GM18868 (cell line): ENCODE measurements at regions not wholly inside any gene's neighbourhood (a gene's known extent, or its start where the extent isn't known, plus 50 kb on each side); places are given as distances from the start of the nearest gene placed in this dataset.
"Not testable (repeated sequence)": the region's sequence is repeated elsewhere in the genome, so short reads cannot be mapped to it uniquely, and the experiment has no call there.

Experiments used
- ATAC-seq: cut with Tn5 transposase; IDR thresholded peaks from one replicate; pipeline ENCODE4 v1.9.1; 2021; ENCODE audit warnings: mild to moderate bottlenecking, moderate library complexity; ENCODE audit not compliant: unreplicated experiment

- ATAC-seq = not testable (repeated sequence)
These were observed 318.6 kb downstream of the ADGRD1 start for GRCh38 chr12:131272283-131272814.

- ATAC-seq = no peak
These were observed 319.7 kb downstream of the ADGRD1 start for GRCh38 chr12:131273291-131273845.

- no peak for ATAC-seq
These were observed 320.4 kb downstream of the ADGRD1 start for GRCh38 chr12:131274061-131274460.

DNA sequence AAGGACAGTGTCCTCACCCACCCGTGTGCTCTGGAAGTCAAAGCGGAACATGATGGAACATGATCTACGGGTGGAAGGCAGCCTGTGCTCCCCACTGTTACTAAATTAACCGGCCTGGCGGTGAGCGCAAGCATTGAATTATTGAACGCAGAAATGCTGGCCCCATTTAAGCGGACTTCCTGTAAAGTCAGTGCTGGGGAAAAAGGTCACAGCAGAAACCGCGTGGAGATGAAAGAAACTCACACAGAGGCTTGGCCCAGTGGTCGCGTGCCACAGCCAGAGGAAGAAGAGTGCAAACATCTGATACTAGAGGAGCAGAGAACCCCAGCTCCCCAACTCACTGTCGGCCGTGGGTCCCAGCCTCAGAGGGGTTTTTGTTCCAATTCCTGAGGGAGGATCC is 321.2 kb downstream of the ADGRD1 start:
- no peak for ATAC-seq

DNA sequence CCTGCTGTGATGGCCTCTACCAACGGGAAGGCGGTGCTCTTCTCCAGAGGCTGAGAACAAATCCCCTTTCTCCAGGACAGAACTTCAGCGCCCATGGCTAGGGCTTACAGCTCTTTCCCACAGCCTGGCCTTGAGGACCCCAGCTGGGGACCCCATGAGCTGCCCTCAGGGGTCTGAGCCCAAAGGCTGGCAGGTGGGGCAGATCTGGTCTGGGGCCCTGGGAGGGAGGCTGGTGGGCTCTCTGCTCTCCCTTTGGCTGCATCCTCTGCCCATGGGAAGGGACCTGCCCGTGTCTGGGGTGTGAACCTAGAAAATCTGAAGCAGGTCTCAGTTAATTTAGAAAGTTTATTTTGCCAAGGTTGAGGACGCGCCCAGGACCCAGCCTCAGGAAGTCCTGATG is 322.1 kb downstream of the ADGRD1 start:
- ATAC-seq = no peak

DNA sequence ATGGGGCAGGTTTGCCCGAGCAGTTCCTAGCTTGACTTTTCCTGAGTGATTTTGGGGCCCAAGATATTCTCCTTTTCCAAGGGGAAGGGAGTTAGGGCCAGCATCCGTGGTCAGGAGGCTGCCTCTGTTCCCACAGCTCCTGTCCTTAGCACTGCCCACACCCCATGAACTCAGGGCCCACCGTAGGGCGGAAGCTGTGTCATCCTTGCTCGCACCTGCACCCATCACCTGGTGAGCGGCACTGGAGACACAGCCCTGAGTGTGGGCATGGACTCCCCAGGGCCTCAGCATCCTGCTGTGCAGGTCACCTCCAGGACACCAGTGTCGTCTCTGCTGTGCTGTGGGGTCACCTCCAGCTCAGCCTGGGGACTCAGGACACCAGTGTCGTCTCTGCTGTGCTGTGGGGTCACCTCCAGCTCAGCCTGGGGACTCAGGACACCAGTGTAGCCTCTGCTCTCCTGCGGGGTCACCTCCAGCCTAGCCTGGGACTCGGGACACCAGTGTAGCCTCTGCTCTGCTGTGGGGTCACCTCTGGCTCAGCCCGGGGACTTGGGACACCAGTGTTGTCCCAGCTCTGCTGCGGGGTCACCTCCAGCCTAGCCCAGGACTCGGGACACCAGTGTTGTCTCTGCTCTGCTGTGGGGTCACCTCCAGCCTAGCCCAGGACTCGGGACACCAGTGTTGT is 322.9 kb downstream of the ADGRD1 start:
- no peak for ATAC-seq

DNA sequence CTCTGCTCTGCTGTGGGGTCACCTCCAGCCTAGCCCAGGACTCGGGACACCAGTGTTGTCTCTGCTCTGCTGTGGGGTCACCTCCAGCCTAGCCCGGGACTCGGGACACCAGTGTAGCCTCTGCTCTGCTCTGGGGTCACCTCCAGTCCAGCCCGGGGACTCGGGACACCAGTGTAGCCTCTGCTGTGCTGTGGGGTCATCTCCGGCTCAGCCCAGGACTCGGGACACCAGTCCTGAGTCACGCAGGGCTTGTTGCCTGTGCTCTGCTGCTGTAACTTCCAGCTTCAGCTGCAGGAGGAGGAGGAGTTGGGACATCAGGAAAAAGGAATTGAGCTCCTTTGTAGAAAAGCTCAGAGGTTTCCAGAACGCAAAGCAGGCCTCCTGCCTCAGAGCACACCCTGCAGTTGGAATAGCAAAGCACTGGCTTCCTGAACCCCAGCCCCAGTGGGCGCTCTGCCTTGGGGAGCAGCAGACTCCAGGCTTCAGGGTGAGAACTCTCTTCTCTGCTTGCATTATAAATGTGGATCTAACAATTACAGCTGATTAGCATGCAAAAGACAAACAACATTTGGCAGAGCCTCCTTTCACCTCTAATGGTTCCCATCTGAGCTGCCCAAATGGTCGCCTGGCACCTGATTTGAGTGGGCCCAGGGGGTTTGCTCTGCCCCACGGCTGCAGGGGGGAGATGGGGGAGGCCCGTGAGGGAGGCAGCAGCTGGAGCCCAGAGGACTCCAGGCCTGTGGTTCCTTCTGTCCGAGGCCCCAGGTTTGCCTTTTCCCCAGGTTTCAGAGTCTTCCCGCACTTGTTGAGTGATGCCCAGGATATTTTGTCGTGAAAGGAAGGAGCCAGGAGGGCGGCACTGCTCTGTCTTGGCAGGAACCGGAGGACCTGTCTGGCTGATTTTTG is 323.7 kb downstream of the ADGRD1 start:
- not testable (repeated sequence) for ATAC-seq

DNA sequence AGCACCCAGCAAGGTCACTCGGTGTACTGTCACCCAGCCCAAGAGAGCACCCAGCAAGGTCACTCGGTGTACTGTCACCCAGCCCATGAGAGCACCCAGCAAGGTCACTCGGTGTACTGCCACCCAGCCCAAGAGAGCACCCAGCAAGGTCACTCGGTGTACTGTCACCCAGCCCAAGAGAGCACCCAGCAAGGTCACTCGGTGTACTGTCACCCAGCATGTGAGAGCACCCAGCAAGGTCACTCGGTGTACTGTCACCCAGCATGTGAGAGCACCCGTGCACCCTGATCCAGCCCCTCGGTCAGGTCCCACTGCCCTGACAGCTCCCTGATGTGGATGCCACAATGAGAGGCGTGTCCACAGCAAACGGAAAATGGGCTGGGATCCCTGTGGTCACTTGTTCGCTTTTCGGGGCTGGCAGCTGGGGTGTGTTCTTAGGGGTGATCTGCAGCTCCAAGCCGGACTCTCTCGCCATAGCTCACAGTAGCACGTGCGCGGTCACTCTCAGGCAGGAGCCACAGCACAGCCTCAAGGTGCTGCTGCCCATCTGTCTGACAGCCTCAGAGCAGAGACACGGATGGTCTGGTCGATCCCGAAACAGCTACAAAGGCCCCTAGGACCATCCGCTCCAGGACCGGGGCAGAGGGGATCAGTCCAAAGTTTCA is 324.9 kb downstream of the ADGRD1 start:
- not testable (repeated sequence) for ATAC-seq

GRCh38 chr12:131279281-131279921 is 325.7 kb downstream of the ADGRD1 start:
- no peak for ATAC-seq

DNA sequence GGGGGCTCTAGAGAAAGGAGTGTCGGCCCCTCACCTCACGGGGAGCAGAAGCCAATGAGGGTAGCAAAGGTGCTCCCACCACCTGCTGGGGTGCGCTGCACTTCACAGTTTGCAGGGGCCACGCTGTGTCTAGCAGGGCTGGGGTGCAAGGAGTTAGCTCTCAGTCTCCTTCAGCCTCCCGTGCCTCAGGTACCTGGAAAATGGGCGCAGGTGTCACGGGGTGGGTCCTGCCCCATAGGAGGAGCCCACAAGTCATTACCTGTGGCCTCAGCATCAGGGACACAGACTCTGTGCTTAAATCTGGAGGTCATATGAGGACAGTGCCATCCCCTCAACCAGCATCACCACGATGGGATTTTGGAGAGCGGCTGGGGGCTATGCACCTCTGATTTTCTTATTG is 326.7 kb downstream of the ADGRD1 start:
- no peak for ATAC-seq

- no peak for ATAC-seq
These were observed 327.3 kb downstream of the ADGRD1 start for GRCh38 chr12:131281016-131281415.

DNA sequence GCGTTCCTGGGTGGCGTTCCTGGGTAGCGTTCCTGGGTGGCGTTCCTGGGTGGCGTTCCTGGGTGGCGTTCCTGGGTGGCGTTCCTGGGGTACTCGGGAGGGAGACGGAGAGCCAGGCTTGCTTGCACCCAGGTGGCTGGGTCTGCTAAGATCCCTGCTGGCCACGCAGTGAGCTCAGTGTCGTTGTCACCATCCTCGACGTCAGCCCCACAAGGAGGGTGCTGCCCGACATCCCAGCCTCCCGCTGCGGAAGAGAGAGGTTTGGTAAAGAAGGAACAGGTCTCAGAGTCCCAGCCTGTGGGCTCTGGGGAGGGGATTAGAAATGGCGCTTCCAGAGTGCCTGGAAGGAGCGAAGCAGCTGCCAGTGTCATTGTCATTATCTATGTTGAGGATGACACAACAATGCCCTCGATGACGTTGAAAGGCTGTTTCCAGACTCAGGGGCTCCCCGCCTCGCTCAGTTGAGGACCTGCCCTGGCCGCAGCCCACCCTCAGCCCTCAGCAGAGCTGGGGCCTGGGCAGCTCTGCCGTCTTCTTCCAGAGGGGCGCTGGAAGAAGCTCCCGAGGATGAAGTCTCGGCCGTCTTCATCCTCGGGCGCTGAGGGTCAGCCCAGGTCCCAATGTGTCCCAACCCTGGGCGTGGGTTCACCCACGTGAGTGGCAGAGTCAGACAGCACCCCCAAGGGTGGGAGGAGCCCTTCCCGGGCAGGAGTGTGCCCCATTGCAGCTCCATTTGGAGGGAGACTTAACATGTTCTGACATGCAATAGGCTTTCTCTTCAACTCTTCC is 328.8 kb downstream of the ADGRD1 start:
- no peak for ATAC-seq

GRCh38 chr12:131283191-131283861 is 329.6 kb downstream of the ADGRD1 start:
- ATAC-seq = no peak

GRCh38 chr12:131283862-131284825 is 330.4 kb downstream of the ADGRD1 start:
- ATAC-seq = not testable (repeated sequence)

- ATAC-seq = not testable (repeated sequence)
These were observed 331.5 kb downstream of the ADGRD1 start for GRCh38 chr12:131284954-131285904.

DNA sequence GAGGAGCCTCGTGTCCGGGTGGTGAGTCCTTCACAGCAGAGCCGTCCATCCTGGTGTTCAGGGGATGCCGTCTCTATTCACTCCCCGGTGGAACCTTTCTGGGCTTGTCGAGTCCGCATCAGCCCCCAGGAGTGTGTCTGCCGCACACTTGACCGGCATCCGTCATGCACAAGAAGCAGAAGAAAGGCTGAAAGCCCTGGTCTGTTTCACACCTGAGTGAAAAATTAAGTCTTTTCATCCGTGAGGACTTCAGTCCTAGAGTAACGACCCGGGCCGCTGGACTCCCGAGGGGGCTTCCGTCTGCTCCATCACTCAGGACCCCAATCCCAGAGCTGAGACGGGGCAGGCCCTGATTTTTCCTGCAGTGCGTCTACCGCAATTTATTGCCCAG is 332.2 kb downstream of the ADGRD1 start:
- ATAC-seq = not testable (repeated sequence)

GRCh38 chr12:131286301-131286700 is 332.6 kb downstream of the ADGRD1 start:
- ATAC-seq = not testable (repeated sequence)
